HepG2 (cell line): ENCODE measurements at regions not wholly inside any gene's neighbourhood (a gene's known extent, or its start where the extent isn't known, plus 50 kb on each side); places are given as distances from the start of the nearest gene placed in this dataset.

Experiments used
- ATAD3A ChIP-seq: sonication (generic); formaldehyde crosslinking; IDR thresholded peaks from 2 replicates; pipeline ENCODE4 v1.4.0; 2020; ENCODE audit warnings: missing genetic modification reagents
- ATF1 ChIP-seq: IDR thresholded peaks from 2 replicates; pipeline ENCODE4 v1.6.1; 2016; ENCODE audit warnings: mild to moderate bottlenecking, control low read depth
- KDM3A ChIP-seq: IDR thresholded peaks from 2 replicates; pipeline ENCODE4 v1.6.1; 2018; ENCODE audit warnings: low read depth, missing compliant biosample characterization
- MED1 ChIP-seq: sonication (generic); formaldehyde crosslinking; IDR thresholded peaks from 2 replicates; pipeline ENCODE4 v1.4.0; 2020; ENCODE audit warnings: missing genetic modification reagents
- NAIF1 ChIP-seq: sonication (generic); formaldehyde crosslinking; IDR thresholded peaks from 2 replicates; pipeline ENCODE4 v1.5.0; 2020; ENCODE audit warnings: mild to moderate bottlenecking, missing genetic modification reagents, borderline replicate concordance
- REXO4 ChIP-seq: sonication (generic); formaldehyde crosslinking; IDR thresholded peaks from 2 replicates; pipeline ENCODE4 v1.8.0; 2022; ENCODE audit warnings: missing genetic modification reagents, mild to moderate bottlenecking, borderline replicate concordance
- RFX5 ChIP-seq: IDR thresholded peaks from 2 replicates; pipeline ENCODE4 v1.6.1; 2011; ENCODE audit warnings: low read depth, low read length, improper control_type of control experiment
- TMF1 ChIP-seq: sonication (generic); formaldehyde crosslinking; IDR thresholded peaks from 2 replicates; pipeline ENCODE4 v1.8.1; 2022; ENCODE audit warnings: low read depth, missing genetic modification reagents
- ZFX ChIP-seq: sonication (generic); formaldehyde crosslinking; IDR thresholded peaks from 2 replicates; pipeline ENCODE4 v1.4.0; 2020; ENCODE audit warnings: mild to moderate bottlenecking, low read depth, missing genetic modification reagents, moderate library complexity
- ZNF225 ChIP-seq: sonication (generic); formaldehyde crosslinking; IDR thresholded peaks from 2 replicates; pipeline ENCODE4 v1.4.0; 2020; ENCODE audit warnings: mild to moderate bottlenecking, missing genetic modification reagents
- ZNF30 ChIP-seq: sonication (generic); formaldehyde crosslinking; IDR thresholded peaks from 2 replicates; pipeline ENCODE4 v1.5.0; 2020; ENCODE audit warnings: mild to moderate bottlenecking, missing genetic modification reagents
- ZNF350 ChIP-seq: sonication (generic); formaldehyde crosslinking; IDR thresholded peaks from 2 replicates; pipeline ENCODE4 v1.4.0; 2020; ENCODE audit warnings: mild to moderate bottlenecking, low read depth, missing genetic modification reagents, borderline replicate concordance
- ZNF383 ChIP-seq: sonication (generic); formaldehyde crosslinking; IDR thresholded peaks from 2 replicates; pipeline ENCODE4 v1.4.0; 2020; ENCODE audit warnings: missing genetic modification reagents, mild to moderate bottlenecking, borderline replicate concordance
- ZNF503 ChIP-seq: sonication (generic); formaldehyde crosslinking; IDR thresholded peaks from 2 replicates; pipeline ENCODE4 v1.4.0; 2020; ENCODE audit warnings: missing genetic modification reagents
- ZNF569 ChIP-seq: sonication (generic); formaldehyde crosslinking; IDR thresholded peaks from 2 replicates; pipeline ENCODE4 v1.5.0; 2020; ENCODE audit warnings: mild to moderate bottlenecking, missing genetic modification reagents, moderate library complexity, borderline replicate concordance
- ZNF619 ChIP-seq: sonication (generic); formaldehyde crosslinking; IDR thresholded peaks from 2 replicates; pipeline ENCODE4 v1.4.0; 2020; ENCODE audit warnings: mild to moderate bottlenecking, missing genetic modification reagents
- TF ChIP-seq, protein P1 (sequence below): sonication (generic); formaldehyde crosslinking; IDR thresholded peaks from 2 replicates; pipeline ENCODE4 v1.5.0; 2020; ENCODE audit warnings: mild to moderate bottlenecking, missing genetic modification reagents
- TF ChIP-seq, protein P2 (sequence below): sonication (generic); formaldehyde crosslinking; IDR thresholded peaks from 2 replicates; pipeline ENCODE4 v1.4.0; 2020; ENCODE audit warnings: mild to moderate bottlenecking, missing genetic modification reagents

DNA sequence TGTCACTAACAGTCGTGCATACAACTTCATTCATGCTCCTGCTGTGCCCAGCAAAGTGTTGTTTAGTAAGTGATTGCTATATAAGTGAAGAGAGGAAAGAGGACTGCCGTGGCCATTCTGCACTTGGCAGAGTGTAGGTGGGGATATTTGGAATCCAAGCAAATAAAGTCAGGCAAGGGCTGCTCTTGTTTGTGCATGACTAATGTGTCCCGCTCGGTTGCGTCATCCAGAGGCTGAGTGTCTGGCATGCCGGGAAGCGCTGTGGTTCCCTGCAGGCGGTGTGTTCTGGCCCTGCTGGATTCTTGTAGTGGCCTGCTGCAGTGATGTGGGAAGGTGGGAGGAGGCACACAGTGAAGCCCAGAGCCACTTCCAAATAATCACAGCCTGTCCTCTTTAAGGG lies 136.9 kb upstream of the ANKH start (continued):
- TF ChIP-seq KDM3A (CRISPR knock-in tag): peak; percentile 62; the same call in 1 of the 2 replicates
- TF ChIP-seq TMF1 (CRISPR knock-in tag): no peak
- TF ChIP-seq ZNF383 (CRISPR knock-in tag): no peak
- TF ChIP-seq ZNF569 (CRISPR knock-in tag): no peak
- TF ChIP-seq ZNF619 (CRISPR knock-in tag): no peak
- TF ChIP-seq NAIF1 (CRISPR knock-in tag): peak; percentile 52; the same call in 1 of the 2 replicates
- TF ChIP-seq RFX5: no peak
- TF ChIP-seq ZNF225: no peak
- no peak for TF ChIP-seq ATF1 (CRISPR knock-in tag)
- peak; percentile 91 for TF ChIP-seq MED1 (CRISPR knock-in tag)
- TF ChIP-seq, protein P1, sequence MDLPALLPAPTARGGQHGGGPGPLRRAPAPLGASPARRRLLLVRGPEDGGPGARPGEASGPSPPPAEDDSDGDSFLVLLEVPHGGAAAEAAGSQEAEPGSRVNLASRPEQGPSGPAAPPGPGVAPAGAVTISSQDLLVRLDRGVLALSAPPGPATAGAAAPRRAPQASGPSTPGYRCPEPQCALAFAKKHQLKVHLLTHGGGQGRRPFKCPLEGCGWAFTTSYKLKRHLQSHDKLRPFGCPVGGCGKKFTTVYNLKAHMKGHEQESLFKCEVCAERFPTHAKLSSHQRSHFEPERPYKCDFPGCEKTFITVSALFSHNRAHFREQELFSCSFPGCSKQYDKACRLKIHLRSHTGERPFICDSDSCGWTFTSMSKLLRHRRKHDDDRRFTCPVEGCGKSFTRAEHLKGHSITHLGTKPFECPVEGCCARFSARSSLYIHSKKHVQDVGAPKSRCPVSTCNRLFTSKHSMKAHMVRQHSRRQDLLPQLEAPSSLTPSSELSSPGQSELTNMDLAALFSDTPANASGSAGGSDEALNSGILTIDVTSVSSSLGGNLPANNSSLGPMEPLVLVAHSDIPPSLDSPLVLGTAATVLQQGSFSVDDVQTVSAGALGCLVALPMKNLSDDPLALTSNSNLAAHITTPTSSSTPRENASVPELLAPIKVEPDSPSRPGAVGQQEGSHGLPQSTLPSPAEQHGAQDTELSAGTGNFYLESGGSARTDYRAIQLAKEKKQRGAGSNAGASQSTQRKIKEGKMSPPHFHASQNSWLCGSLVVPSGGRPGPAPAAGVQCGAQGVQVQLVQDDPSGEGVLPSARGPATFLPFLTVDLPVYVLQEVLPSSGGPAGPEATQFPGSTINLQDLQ (CRISPR knock-in tag): no peak
- no peak for TF ChIP-seq ATAD3A (CRISPR knock-in tag)
- TF ChIP-seq REXO4 (CRISPR knock-in tag): no peak
- TF ChIP-seq ZFX (CRISPR knock-in tag): peak; percentile 57; the same call in 1 of the 2 replicates
- no peak; the same call in 1 of the 2 replicates for TF ChIP-seq ZNF350 (CRISPR knock-in tag)
- peak; percentile 75; the same call in 1 of the 2 replicates for TF ChIP-seq ZNF503 (CRISPR knock-in tag)
- TF ChIP-seq ZNF30 (CRISPR knock-in tag): no peak
- TF ChIP-seq, protein P2, sequence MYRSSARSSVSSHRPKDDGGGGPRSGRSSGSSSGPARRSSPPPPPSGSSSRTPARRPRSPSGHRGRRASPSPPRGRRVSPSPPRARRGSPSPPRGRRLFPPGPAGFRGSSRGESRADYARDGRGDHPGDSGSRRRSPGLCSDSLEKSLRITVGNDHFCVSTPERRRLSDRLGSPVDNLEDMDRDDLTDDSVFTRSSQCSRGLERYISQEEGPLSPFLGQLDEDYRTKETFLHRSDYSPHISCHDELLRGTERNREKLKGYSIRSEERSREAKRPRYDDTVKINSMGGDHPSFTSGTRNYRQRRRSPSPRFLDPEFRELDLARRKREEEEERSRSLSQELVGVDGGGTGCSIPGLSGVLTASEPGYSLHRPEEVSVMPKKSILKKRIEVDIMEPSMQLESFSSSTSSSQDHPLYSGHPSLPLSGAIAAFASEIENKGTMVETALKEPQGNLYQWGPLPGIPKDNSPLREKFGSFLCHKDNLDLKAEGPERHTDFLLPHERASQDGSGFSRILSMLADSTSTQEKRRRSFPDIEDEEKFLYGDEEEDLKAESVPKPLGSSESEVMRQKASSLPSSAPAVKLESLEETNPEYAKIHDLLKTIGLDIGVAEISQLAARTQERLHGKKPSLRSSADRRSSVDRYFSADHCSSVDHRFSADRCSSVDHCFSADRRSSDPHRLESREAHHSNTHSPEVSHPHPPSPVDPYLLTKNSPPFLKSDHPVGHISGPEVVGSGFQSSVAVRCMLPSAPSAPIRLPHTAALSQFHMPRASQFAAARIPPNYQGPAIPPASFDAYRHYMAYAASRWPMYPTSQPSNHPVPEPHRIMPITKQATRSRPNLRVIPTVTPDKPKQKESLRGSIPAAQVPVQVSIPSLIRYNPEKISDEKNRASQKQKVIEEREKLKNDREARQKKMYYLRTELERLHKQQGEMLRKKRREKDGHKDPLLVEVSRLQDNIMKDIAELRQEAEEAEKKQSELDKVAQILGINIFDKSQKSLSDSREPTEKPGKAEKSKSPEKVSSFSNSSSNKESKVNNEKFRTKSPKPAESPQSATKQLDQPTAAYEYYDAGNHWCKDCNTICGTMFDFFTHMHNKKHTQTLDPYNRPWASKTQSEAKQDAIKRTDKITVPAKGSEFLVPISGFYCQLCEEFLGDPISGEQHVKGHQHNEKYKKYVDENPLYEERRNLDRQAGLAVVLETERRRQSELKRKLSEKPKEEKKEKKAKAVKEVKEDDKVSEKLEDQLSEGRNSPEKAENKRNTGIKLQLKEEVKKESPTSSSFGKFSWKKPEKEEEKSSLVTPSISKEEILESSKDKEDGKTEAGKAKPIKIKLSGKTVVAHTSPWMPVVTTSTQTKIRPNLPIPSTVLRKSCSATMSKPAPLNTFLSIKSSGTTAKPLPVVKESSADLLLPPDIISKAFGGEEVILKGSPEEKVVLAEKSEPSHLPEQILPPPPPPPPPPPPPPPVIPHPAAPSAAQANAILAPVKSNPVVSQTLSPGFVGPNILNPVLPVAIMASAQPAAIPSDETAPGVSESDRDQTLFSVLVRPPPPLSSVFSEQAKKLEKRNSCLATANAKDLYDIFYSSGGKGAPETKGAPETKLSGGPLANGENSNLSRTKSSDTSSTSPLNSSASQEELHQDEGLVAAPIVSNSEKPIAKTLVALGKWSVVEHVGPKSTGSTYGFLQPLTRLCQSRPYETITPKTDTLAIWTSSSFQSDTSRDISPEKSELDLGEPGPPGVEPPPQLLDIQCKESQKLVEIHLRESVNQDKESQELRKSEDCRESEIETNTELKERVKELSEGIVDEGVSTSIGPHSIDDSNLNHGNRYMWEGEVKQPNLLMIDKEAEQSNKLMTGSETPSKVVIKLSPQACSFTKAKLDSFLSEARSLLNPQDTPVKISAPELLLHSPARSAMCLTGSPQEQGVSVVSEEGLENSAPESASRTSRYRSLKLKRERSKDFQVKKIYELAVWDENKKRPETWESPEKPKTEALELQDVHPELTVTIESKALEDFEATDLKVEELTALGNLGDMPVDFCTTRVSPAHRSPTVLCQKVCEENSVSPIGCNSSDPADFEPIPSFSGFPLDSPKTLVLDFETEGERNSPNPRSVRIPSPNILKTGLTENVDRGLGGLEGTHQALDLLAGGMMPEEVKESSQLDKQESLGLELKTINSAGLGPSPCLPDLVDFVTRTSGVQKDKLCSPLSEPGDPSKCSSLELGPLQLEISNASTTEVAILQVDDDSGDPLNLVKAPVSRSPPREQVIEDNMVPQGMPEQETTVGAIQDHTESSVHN (CRISPR knock-in tag): no peak
